Vagina (tissue), 2 donors: ENCODE measurements at regions not wholly inside any gene's neighbourhood (a gene's known extent, or its start where the extent isn't known, plus 50 kb on each side); places are given as distances from the start of the nearest gene placed in this dataset.

Experiments
- DNase-seq, 2 donors: peaks; one replicate each; pipeline ENCODE4 v3.0.0-alpha.2; 2017; ENCODE audit errors: extremely low spot score in 2 of 2
- H3K27ac ChIP-seq: fragments of 200-600 bp; sonication (generic); one replicate; pipeline ENCODE4 v1.5.1; 2019
- H3K27me3 ChIP-seq: fragments of 200-600 bp; sonication (generic); one replicate; pipeline ENCODE4 v1.5.1; 2019
- H3K36me3 ChIP-seq, 2 donors: fragments of 200-600 bp; sonication (generic); one replicate each; pipeline ENCODE4 v1.5.1; 2017 to 2019
- H3K4me1 ChIP-seq: fragments of 200-600 bp; sonication (generic); one replicate; pipeline ENCODE4 v1.5.1; 2019
- H3K4me3 ChIP-seq, 2 donors: fragments of 200-600 bp; sonication (generic); 1 replicate in 1 of 2; 2 replicates in 1 of 2; pipeline ENCODE4 v1.5.1; 2016 to 2019
- H3K9me3 ChIP-seq: fragments of 200-600 bp; sonication (generic); one replicate; pipeline ENCODE4 v1.5.1; 2019
- CTCF ChIP-seq, 3 experiments: fragments of 450-650 bp in 2 of 3; fragments of 200-600 bp in 1 of 3; sonication (generic) in 1 of 3; IDR thresholded peaks; one replicate each; pipeline ENCODE4 v1.5.1; 2017 to 2019; ENCODE audit warnings: antibody characterized with exemption in 3 of 3, mild to moderate bottlenecking in 2 of 3, moderate library complexity in 2 of 3
- POLR2A ChIP-seq, 2 donors: fragments of 450-650 bp; IDR thresholded peaks; one replicate each; pipeline ENCODE4 v1.6.1; 2017; ENCODE audit warnings: antibody characterized with exemption in 2 of 2, mild to moderate bottlenecking in 2 of 2, moderate library complexity in 2 of 2
- POLR2AphosphoS5 ChIP-seq, 2 donors: sonication (generic); formaldehyde crosslinking; IDR thresholded peaks; one replicate each; pipeline ENCODE4 v1.9.0; 2017; ENCODE audit warnings: antibody characterized with exemption in 2 of 2, mild to moderate bottlenecking in 2 of 2, low read depth in 1 of 2; ENCODE audit not compliant: insufficient read depth in 1 of 2
- intact Hi-C: fragments of 100-400 bp; cut with DNase I; formaldehyde crosslinking; loops from one replicate; pipeline ENCODE4 v1.15.1; 2023

- peaks cover 6% of the 10 kb centered on the region for H3K4me1 ChIP-seq
- no peak for DNase-seq
- no peaks in the 10 kb centered on the region for H3K36me3 ChIP-seq
- H3K27me3 ChIP-seq = no peaks in the 10 kb centered on the region
- no peak for TF ChIP-seq POLR2AphosphoS5 (IDR thresholded peaks at IDR 0.05; ENCODE audit: insufficient read depth in 1 of 2, low read depth in 1 of 2)
- TF ChIP-seq POLR2A (IDR thresholded peaks at IDR 0.05) = no peak
- TF ChIP-seq CTCF (IDR thresholded peaks at IDR 0.05) = no peak
- H3K27ac ChIP-seq = no peak overlapping the region
- no peaks in the 10 kb centered on the region for H3K9me3 ChIP-seq
- intact Hi-C loops = loop anchor here (10.0 kb wide), 2 partner anchors 1030 to 1180 kb away; no protein-coding TSS in a partner anchor
- no peak overlapping the region for H3K4me3 ChIP-seq
Measured at GRCh38 chr4:16294455-16294854, 68.2 kb upstream of the TAPT1 start.

- no peaks in the 10 kb centered on the region for H3K27me3 ChIP-seq
Measured at GRCh38 chr4:16293210-16293838, 67.1 kb upstream of the TAPT1 start.

GRCh38 chr4:16292585-16292984, 66.3 kb upstream of the TAPT1 start:
- Histone ChIP-seq H3K4me1 (peaks cover 6% of the 10 kb centered on the region), H3K27me3 (no peaks in the 10 kb centered on the region), H3K4me3 (no peak overlapping the region), H3K9me3 (no peaks in the 10 kb centered on the region), H3K36me3 (no peaks in the 10 kb centered on the region), H3K27ac (no peak overlapping the region)
- no peak for DNase-seq
- TF ChIP-seq CTCF (IDR thresholded peaks at IDR 0.05) (no peak), POLR2A (IDR thresholded peaks at IDR 0.05) (no peak)
- intact Hi-C loops = loop anchor here (10.0 kb wide), 2 partner anchors 1032 to 1182 kb away; no protein-coding TSS in a partner anchor

More at GRCh38 chr4:16293210-16293838, 67.1 kb upstream of the TAPT1 start:
- TF ChIP-seq POLR2A (IDR thresholded peaks at IDR 0.05) = no peak
- TF ChIP-seq POLR2AphosphoS5 (IDR thresholded peaks at IDR 0.05; ENCODE audit: insufficient read depth in 1 of 2, low read depth in 1 of 2) = no peak
- TF ChIP-seq CTCF (IDR thresholded peaks at IDR 0.05) = no peak
- no peaks in the 10 kb centered on the region for H3K36me3 ChIP-seq
- H3K27ac ChIP-seq = no peak overlapping the region
- no peaks in the 10 kb centered on the region for H3K9me3 ChIP-seq
- intact Hi-C loops = loop anchor here (10.0 kb wide), 2 partner anchors 1031 to 1181 kb away; no protein-coding TSS in a partner anchor
- peaks cover 6% of the 10 kb centered on the region for H3K4me1 ChIP-seq
- H3K4me3 ChIP-seq = no peak overlapping the region
- no peak for DNase-seq

- Histone ChIP-seq H3K27me3 (no peaks in the 10 kb centered on the region), H3K9me3 (no peaks in the 10 kb centered on the region), H3K4me3 (no peak overlapping the region), H3K4me1 (peaks cover 6% of the 10 kb centered on the region), H3K27ac (no peak overlapping the region), H3K36me3 (no peaks in the 10 kb centered on the region)
- TF ChIP-seq POLR2A (IDR thresholded peaks at IDR 0.05) (no peak), CTCF (IDR thresholded peaks at IDR 0.05) (no peak), POLR2AphosphoS5 (IDR thresholded peaks at IDR 0.05; ENCODE audit: insufficient read depth in 1 of 2, low read depth in 1 of 2) (no peak)
- intact Hi-C loops = loop anchor here (10.0 kb wide), 2 partner anchors 1034 to 1184 kb away; no protein-coding TSS in a partner anchor
- no peak for DNase-seq
Measured at GRCh38 chr4:16290681-16291420, 64.6 kb upstream of the TAPT1 start.
